Activated CD4-positive, alpha-beta T cell treated with anti-CD3 and anti-CD28 coated beads, Interleukin-2, amount 50 U/mL, for 1 hour (primary cell): ENCODE measurements at regions not wholly inside any gene's neighbourhood (a gene's known extent, or its start where the extent isn't known, plus 50 kb on each side); places are given as distances from the start of the nearest gene placed in this dataset.

Experiments
- DNase-seq: peaks from one replicate; pipeline ENCODE4 v3.0.0-alpha.2; 2020

GRCh38 chr10:47078393-47079203 is 167.4 kb downstream of the PTPN20 start:
- no peak for DNase-seq

- no peak for DNase-seq
These were observed 168.0 kb downstream of the PTPN20 start for GRCh38 chr10:47079204-47079580.

DNA sequence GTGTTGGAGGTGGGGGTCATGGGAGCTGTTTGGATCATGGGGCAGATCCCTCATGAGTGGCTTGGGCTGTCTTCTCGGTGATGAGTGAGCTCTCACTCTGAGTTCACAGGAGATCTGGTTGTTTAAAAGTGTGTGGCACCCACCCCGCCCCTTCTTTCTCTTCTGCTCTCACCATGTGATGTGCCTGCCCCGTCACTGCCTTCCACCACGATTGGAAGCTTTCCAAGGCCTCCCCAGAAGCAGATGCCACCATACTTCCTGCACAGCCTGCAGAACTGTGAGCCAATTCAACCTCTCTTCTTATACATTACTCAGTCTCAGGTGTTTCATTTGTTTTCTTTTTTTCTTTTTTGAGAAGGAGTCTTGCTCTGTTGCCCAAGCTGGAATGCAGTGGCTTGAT is 170.0 kb downstream of the PTPN20 start:
- no peak for DNase-seq

- no peak for DNase-seq
These were observed 171.0 kb downstream of the PTPN20 start for GRCh38 chr10:47082055-47082784.

- DNase-seq, result no peak
These were observed 176.4 kb downstream of the PTPN20 start for GRCh38 chr10:47087667-47088066.

GRCh38 chr10:47088656-47089354 is 177.6 kb downstream of the PTPN20 start:
- DNase-seq, result no peak

DNA sequence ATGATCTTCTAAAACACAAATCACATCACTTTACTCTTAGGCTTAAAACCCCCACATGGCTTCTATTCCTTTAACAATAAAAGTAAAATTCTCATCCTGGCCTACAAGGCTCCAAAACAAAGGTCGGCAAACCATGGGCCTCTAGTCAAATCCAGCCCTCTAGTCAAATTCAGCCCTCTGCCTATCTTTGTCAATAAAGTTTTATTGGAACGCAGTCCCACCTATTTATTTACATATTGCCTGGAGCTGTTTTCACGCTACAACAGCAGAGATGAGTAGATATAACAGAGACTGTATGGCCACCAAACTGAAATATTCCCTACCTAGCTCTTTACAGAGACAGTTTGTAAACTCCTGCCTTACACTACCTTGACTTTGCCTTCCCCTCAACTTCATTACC is 178.8 kb downstream of the PTPN20 start:
- DNase-seq, result no peak

GRCh38 chr10:47090903-47091302 is 179.7 kb downstream of the PTPN20 start:
- DNase-seq, result no peak

DNA sequence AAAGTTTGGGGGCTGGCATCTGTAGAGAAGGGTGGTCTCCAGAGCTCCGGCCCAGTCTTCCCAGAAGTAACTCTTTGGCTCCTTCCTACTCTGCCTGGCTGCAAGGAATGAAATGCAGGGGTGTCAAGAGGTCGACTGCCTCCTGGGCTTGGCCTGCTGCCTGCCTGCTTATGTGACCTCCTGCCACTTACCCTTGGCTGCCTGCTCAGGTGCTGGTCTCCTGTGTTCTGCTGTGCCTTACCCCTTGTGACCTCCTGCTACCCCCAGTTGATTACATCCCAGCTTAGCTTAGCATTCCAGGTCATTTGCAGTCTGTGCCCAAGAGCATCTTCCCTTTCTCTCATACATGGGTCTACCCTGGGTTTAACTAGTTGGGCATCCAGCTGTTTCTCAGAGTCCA is 180.2 kb downstream of the PTPN20 start:
- DNase-seq, result no peak

- DNase-seq, result no peak
These were observed 181.1 kb downstream of the PTPN20 start for GRCh38 chr10:47092376-47092775.

- no peak for DNase-seq
These were observed 181.6 kb downstream of the PTPN20 start for GRCh38 chr10:47092831-47093230.

GRCh38 chr10:47094126-47094525 is 182.9 kb downstream of the PTPN20 start:
- DNase-seq, result no peak

DNA sequence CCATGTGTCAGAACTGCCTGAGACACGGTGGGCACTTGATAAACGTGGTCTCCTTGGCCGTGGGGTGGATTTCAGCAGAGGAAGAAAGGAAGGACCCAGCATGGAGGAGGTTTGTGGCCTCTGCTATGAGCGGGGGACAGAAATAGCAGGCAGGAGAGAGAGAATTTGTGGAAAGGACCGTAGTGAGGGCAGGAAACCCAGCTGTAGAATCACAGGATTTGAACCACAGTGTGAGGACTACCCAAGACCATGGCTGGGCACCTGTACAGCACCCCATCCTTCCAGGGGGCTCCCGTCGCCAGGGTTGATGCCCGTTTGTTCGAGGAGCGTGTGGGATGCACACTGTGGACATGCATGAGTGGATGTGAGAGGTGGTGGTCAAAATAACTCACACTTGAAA is 183.4 kb downstream of the PTPN20 start:
- no peak for DNase-seq

GRCh38 chr10:47095211-47095610 is 184.0 kb downstream of the PTPN20 start:
- DNase-seq, result no peak

DNA sequence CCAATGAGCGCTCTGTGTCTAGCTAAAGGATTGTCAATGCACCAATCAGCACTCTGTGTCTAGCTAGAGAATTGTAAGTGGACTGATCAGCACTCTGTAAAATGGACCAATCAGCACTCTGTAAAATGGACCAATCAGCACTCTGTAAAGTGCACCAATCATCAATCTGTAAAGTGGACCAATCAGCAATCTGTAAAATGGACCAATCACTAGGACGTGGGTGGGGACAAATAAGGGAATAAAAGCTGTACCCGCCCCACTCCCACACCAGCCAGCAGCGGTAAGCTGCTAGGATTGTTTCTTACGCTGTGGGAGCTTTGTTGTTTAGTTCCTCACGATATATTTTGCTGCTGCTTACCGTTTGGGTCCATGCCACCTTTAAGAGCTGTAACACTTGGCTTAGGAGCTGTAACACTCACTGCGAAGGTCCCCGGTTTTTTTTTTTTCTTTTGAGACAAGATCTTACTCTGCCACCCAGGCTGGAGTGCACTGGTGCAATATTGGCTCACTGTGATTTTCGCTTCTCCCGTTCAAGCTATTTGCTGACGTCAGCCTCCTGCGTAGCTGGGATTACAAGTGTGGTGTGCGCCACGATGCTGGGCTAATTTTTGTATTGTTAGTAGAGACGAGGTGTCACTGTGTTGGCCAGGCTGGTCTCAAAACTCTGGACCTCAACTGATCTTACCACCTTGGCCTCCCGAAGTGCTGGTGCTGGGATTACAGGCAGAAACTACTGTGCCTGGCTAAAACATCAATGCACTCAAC is 184.8 kb downstream of the PTPN20 start:
- no peak for DNase-seq

- no peak for DNase-seq
These were observed 187.0 kb downstream of the PTPN20 start for GRCh38 chr10:47098238-47098637.

DNA sequence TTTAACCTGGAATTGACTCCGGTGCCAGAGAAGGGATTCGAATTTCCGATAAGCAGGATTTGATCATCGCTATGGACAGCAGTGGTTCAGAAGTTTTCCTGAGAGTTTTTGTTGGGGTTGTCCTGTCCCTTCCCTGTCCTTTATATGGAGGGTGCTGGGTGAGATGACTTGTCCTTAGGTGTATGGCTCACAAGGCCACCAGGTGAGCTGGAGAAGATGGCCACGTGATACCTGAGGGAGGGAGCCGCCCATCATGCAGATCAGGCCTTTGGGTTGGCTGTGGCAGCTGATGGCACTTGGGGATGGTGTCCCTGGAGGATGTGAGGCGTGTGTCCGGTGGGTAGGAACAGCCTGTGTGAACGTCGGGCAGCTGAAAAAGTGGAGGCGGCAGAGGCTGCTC is 187.7 kb downstream of the PTPN20 start:
- no peak for DNase-seq

- no peak for DNase-seq
These were observed 188.2 kb downstream of the PTPN20 start for GRCh38 chr10:47099474-47099873.

- DNase-seq, result no peak
These were observed 190.0 kb downstream of the PTPN20 start for GRCh38 chr10:47101196-47101595.

- no peak for DNase-seq
These were observed 190.6 kb downstream of the PTPN20 start for GRCh38 chr10:47101807-47102206.

- no peak for DNase-seq
These were observed 192.9 kb downstream of the PTPN20 start for GRCh38 chr10:47104151-47104605.

DNA sequence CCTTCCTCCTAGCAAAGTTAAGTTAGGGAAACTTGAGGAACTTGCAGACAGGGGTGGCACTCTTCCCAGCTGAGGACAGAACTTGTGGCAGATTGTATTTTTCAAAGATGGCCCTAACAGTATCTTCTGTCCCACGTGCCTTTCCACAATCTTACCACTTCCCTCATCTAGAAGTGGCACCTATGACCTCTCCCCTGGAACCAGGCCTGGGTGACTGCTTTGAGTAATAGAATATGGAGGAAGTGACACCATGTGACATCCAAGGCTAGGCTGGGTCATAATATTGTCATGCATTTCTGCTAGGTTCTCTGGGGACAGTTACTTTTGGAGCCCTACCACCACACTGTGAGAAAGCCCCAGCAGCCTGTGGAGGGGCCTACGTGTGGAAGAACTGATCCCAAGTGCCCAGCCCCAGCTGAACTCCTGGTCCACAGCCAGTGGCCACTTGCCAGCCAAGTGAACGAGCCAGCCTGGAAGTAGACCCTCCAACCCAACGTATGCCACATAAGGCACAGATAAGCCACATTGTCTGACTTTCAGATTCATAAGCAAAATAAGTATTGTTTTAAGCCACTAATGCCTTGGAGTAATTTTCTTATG is 193.7 kb downstream of the PTPN20 start:
- no peak for DNase-seq
